ENCODE measurements at regions not wholly inside any gene's neighbourhood (a gene's known extent, or its start where the extent isn't known, plus 50 kb on each side); places are given as distances from the start of the nearest gene placed in this dataset.

- no peak for ATAC-seq
Measured at GRCh38 chr3:117253636-117254035, 544.1 kb downstream of the TUSC7 start.

GRCh38 chr3:117254985-117255384 is 545.4 kb downstream of the TUSC7 start:
- Histone ChIP-seq H3K4me1 (no peaks in the 10 kb centered on the region), H3K9me3 (no peaks in the 10 kb centered on the region), H3K27me3 (ENCODE audit: low read depth) (no peaks in the 10 kb centered on the region), H3K4me3 (no peak overlapping the region), H3K36me3 (no peaks in the 10 kb centered on the region), H3K27ac (no peak overlapping the region)
- ATAC-seq (no peak), DNase-seq (no peak)
- intact Hi-C loops (cut with DNase I): no loop called here
- TF ChIP-seq, protein P1, sequence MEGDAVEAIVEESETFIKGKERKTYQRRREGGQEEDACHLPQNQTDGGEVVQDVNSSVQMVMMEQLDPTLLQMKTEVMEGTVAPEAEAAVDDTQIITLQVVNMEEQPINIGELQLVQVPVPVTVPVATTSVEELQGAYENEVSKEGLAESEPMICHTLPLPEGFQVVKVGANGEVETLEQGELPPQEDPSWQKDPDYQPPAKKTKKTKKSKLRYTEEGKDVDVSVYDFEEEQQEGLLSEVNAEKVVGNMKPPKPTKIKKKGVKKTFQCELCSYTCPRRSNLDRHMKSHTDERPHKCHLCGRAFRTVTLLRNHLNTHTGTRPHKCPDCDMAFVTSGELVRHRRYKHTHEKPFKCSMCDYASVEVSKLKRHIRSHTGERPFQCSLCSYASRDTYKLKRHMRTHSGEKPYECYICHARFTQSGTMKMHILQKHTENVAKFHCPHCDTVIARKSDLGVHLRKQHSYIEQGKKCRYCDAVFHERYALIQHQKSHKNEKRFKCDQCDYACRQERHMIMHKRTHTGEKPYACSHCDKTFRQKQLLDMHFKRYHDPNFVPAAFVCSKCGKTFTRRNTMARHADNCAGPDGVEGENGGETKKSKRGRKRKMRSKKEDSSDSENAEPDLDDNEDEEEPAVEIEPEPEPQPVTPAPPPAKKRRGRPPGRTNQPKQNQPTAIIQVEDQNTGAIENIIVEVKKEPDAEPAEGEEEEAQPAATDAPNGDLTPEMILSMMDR (IDR thresholded peaks at IDR 0.05): no peak

More at GRCh38 chr3:117253636-117254035, 544.1 kb downstream of the TUSC7 start:
- no peaks in the 10 kb centered on the region for H3K36me3 ChIP-seq
- no peaks in the 10 kb centered on the region for H3K27me3 ChIP-seq (ENCODE audit: low read depth)
- H3K9me3 ChIP-seq: no peaks in the 10 kb centered on the region
- H3K4me3 ChIP-seq: no peak overlapping the region
- no peaks in the 10 kb centered on the region for H3K4me1 ChIP-seq
- intact Hi-C loops (cut with DNase I): no loop called here
- TF ChIP-seq, protein P1 (IDR thresholded peaks at IDR 0.05): no peak
- no peak for DNase-seq
- no peak overlapping the region for H3K27ac ChIP-seq

GRCh38 chr3:117255736-117256135 is 546.2 kb downstream of the TUSC7 start:
- Histone ChIP-seq H3K4me3 (no peak overlapping the region), H3K4me1 (no peaks in the 10 kb centered on the region), H3K36me3 (no peaks in the 10 kb centered on the region), H3K27ac (no peak overlapping the region), H3K9me3 (no peaks in the 10 kb centered on the region), H3K27me3 (ENCODE audit: low read depth) (no peaks in the 10 kb centered on the region)
- no peak for ATAC-seq
- intact Hi-C loops (cut with DNase I): no loop called here
- TF ChIP-seq, protein P1 (IDR thresholded peaks at IDR 0.05): no peak
- DNase-seq: no peak

DNA sequence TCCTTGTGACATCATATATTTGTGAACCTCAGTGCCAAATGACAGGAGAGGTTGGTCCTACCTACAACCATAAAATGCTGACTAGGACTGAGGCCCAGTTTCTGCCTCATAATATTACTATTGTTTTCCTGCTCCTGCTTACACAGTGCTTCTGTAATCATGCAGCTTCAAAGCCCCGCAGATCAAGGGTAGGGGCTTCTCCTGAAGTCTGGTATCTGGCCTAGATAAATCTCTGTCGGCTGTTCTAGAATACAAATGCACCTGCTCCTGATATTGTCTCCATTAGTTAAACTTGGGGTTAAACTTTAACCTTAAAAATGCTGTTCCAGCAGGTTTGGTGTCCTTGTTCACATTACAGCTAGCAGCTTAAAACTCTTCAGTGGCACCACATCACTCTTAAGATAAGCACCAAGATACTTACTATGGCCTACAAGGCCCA is 552.4 kb downstream of the TUSC7 start:
- Histone ChIP-seq H3K9me3 (no peaks in the 10 kb centered on the region), H3K4me3 (no peak overlapping the region), H3K36me3 (no peaks in the 10 kb centered on the region), H3K4me1 (no peaks in the 10 kb centered on the region), H3K27ac (no peak overlapping the region), H3K27me3 (ENCODE audit: low read depth) (no peaks in the 10 kb centered on the region)
- DNase-seq (no peak), ATAC-seq (no peak)
- intact Hi-C loops (cut with DNase I): no loop called here
- TF ChIP-seq, protein P1 (IDR thresholded peaks at IDR 0.05): no peak

DNA sequence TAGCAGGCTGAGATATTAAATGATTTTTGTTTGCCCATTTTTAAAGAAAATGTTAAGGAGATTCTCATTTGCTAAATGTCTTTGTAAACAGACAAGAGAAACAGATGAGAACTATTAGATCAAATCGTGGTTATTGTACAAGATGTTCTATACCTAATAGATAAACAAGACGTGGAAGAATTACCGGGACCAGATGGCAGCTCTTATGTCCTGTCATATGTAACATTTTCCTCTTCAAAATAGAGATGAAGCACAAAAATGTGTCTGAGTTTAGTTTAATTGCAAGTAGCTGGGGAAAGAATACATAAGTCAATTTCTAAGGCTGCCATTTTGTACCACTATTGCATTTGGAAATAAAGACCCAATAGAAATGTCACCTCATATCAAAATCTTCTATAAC is 553.7 kb downstream of the TUSC7 start:
- no peak overlapping the region for H3K27ac ChIP-seq
- no peaks in the 10 kb centered on the region for H3K9me3 ChIP-seq
- intact Hi-C loops (cut with DNase I): no loop called here
- ATAC-seq (no peak), DNase-seq (no peak)
- no peaks in the 10 kb centered on the region for H3K27me3 ChIP-seq (ENCODE audit: low read depth)
- TF ChIP-seq, protein P1 (IDR thresholded peaks at IDR 0.05): no peak
- H3K36me3 ChIP-seq: no peaks in the 10 kb centered on the region
- H3K4me3 ChIP-seq: no peak overlapping the region
- H3K4me1 ChIP-seq: no peaks in the 10 kb centered on the region

DNA sequence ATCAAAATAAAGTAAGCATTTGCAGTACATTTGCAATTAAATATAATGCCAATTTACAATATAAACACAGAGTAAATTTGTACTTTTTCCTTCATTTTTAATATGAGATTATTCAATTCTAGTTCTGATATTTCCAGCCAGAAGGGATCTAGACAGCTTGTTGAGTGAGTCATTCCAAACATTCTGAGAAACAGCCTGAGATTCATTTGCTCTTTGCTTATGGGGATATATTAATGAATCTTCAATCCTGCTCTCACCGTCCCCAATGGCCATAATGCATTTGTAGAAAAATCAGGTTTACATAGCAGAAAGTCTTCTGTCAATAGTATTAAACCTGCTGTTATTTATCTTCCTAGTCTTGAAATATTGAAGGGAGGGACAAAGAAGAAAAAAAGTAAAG is 554.2 kb downstream of the TUSC7 start:
- Histone ChIP-seq H3K27me3 (ENCODE audit: low read depth) (no peaks in the 10 kb centered on the region), H3K4me3 (no peak overlapping the region), H3K27ac (no peak overlapping the region), H3K4me1 (no peaks in the 10 kb centered on the region), H3K36me3 (no peaks in the 10 kb centered on the region), H3K9me3 (no peaks in the 10 kb centered on the region)
- TF ChIP-seq, protein P1 (IDR thresholded peaks at IDR 0.05): no peak
- DNase-seq (no peak), ATAC-seq (no peak)
- intact Hi-C loops (cut with DNase I): no loop called here

All from lower lobe of right lung (tissue), 2 donors.